Muscle of back (tissue), 3 donors: ENCODE measurements at regions not wholly inside any gene's neighbourhood (a gene's known extent, or its start where the extent isn't known, plus 50 kb on each side); places are given as distances from the start of the nearest gene placed in this dataset.

Experiments used
- DNase-seq, 3 donors: peaks; one replicate each; pipeline versions ENCODE4 v3.0.0 to v3.0.0-alpha.2; 2013

GRCh38 chr9:108609227-108609896, 246.4 kb downstream of the ACTL7B start:
- peak; percentile 10 to 79 (median 32) for DNase-seq

GRCh38 chr9:108607607-108608006, 248.2 kb downstream of the ACTL7B start:
- DNase-seq: no peak

GRCh38 chr9:108606401-108606800, 249.4 kb downstream of the ACTL7B start:
- no peak for DNase-seq

- DNase-seq: peak in 1 of 3 donors; percentile 11
Observed at GRCh38 chr9:108603141-108603540, 252.6 kb downstream of the ACTL7B start.

- DNase-seq: no peak
Observed at GRCh38 chr9:108600896-108601295, 254.9 kb downstream of the ACTL7B start.

GRCh38 chr9:108599571-108599970, 256.2 kb downstream of the ACTL7B start:
- peak; percentile 9 to 17 (median 11) for DNase-seq

- DNase-seq: no peak
Observed at GRCh38 chr9:108591121-108591520, 264.7 kb downstream of the ACTL7B start.

GRCh38 chr9:108588246-108588645, 267.5 kb downstream of the ACTL7B start:
- peak in 1 of 3 donors; percentile 6 for DNase-seq

GRCh38 chr9:108586471-108587139, 269.2 kb downstream of the ACTL7B start:
- no peak for DNase-seq

GRCh38 chr9:108584860-108585259, 270.9 kb downstream of the ACTL7B start:
- DNase-seq: no peak

GRCh38 chr9:108582726-108583125, 273.1 kb downstream of the ACTL7B start:
- DNase-seq: no peak

- no peak for DNase-seq
Observed at GRCh38 chr9:108579757-108580439, 275.9 kb downstream of the ACTL7B start.

- DNase-seq: no peak
Observed at GRCh38 chr9:108575276-108575675, 280.5 kb downstream of the ACTL7B start.

GRCh38 chr9:108569624-108570023, 286.2 kb downstream of the ACTL7B start:
- DNase-seq: peak in 1 of 3 donors; percentile 11

GRCh38 chr9:108568093-108568492, 287.7 kb downstream of the ACTL7B start:
- DNase-seq: no peak

- no peak for DNase-seq
Observed at GRCh38 chr9:108567571-108567970, 288.2 kb downstream of the ACTL7B start.

- peak; percentile 84 to 88 (median 85) for DNase-seq
Observed at GRCh38 chr9:108565651-108566378, 290.0 kb downstream of the ACTL7B start.

GRCh38 chr9:108562176-108562575, 293.6 kb downstream of the ACTL7B start:
- DNase-seq: no peak

GRCh38 chr9:108559432-108559831, 296.4 kb downstream of the ACTL7B start:
- no peak for DNase-seq

- DNase-seq: no peak
Observed at GRCh38 chr9:108554831-108555230, 301.0 kb downstream of the ACTL7B start.

GRCh38 chr9:108553111-108553635, 302.6 kb downstream of the ACTL7B start:
- no peak for DNase-seq

- DNase-seq: no peak
Observed at GRCh38 chr9:108552459-108553040, 303.2 kb downstream of the ACTL7B start.
